ENCODE measurements at regions not wholly inside any gene's neighbourhood (a gene's known extent, or its start where the extent isn't known, plus 50 kb on each side); places are given as distances from the start of the nearest gene placed in this dataset.

DNA sequence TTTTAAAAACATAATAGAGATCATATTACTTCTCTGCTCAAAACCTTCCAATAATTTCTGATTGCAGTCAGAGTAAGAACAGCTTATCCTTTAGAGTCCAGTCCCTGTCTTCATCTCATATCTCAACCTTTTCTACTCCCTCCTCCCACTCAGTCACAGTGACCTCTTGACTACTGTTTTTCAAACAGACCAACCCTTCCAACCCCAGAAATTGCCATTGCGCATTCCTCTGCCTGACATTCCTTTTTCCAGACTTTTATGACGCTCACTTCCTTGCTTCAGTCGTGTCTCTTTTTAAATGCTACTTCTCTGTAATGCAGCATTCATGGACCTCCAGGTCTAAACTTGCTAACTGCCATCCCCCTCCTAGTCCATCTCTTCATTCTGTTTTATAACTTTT lies 800.5 kb downstream of the BRINP1 start:
- Mint-ChIP-seq H3K36me3 (ENCODE audit: insufficient read depth) (no peaks in the 10 kb centered on the region), H3K27ac (no peak overlapping the region), H3K4me3 (no peak overlapping the region), H3K9me3 (peaks cover 6 to 8% of the 10 kb centered on the region in 2 donors), H3K4me1 (ENCODE audit: low read depth in 2 of 2) (no peaks in the 10 kb centered on the region), H3K27me3 (no peaks in the 10 kb centered on the region)
- DNase-seq = no peak
- ATAC-seq (replicated peaks) = no peak

- ATAC-seq (replicated peaks) (no peak), DNase-seq (no peak)
- no peaks in the 10 kb centered on the region for H3K36me3 Mint-ChIP-seq (ENCODE audit: insufficient read depth)
- H3K27ac Mint-ChIP-seq = no peak overlapping the region
- H3K4me1 Mint-ChIP-seq (ENCODE audit: low read depth in 2 of 2) = no peaks in the 10 kb centered on the region
- peaks cover 6 to 8% of the 10 kb centered on the region in 2 donors for H3K9me3 Mint-ChIP-seq
- H3K4me3 Mint-ChIP-seq = no peak overlapping the region
- no peaks in the 10 kb centered on the region for H3K27me3 Mint-ChIP-seq
Measured at GRCh38 chr9:118569148-118569547, 800.1 kb downstream of the BRINP1 start.

DNA sequence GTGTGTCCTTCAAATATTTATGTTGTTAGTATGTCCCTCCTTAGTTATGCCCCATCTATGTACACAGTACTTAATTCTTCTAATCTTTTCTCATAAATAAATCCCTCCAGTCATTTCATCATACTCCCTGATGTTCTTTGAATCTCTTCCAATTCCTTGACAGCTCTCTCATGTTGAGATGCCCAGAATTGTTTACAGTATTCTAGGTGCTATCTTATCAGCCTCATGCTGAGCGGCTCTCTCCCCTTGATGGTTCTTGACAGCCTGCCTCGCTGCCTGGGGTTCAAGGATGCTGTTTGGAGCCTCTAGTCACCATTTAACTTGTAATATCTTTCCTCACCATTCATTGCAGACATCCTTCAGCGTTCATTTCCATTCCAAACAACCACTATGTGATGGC lies 799.2 kb downstream of the BRINP1 start:
- no peaks in the 10 kb centered on the region for H3K4me1 Mint-ChIP-seq (ENCODE audit: low read depth in 2 of 2)
- H3K4me3 Mint-ChIP-seq = no peak overlapping the region

DNA sequence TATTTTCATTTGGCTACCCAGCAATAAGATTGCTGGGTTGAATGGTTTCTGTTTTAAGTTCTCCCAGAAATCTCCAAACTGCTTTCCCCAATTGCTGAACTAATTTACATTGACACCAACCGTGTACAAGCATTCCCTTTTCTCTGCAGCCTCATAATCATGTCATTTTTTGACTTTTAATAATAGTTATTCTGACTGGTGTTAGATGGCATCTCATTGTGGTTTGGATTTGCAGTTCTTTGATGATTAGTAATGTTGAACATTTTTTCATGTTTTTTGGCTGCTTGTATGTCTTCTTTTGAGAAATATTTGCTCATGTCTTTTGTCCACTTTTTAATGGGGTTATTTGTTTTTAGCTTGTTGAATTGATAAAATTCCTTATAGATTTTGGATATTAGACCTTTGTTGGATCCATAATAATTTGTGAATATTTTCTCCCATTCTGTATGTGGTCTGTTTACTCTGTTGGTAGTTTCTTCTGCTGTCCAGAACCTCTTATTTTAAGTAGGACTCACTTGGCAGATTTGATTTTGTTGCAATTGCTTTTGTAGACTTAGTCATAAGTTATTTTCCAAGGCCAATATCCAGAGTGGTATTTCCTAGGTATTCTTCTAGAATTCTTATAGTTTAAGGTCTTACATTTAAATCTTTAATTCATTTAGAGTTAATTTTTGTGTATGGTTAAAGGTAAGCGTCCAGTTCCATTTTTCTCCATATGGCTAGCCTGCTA lies 793.7 kb downstream of the BRINP1 start:
- no peak overlapping the region for H3K27ac Mint-ChIP-seq
- H3K4me3 Mint-ChIP-seq = no peak overlapping the region
- H3K4me1 Mint-ChIP-seq (ENCODE audit: low read depth in 2 of 2) = no peaks in the 10 kb centered on the region
- ATAC-seq (replicated peaks) (no peak), DNase-seq (no peak)
- no peaks in the 10 kb centered on the region for H3K36me3 Mint-ChIP-seq (ENCODE audit: insufficient read depth)
- no peaks in the 10 kb centered on the region for H3K9me3 Mint-ChIP-seq
- no peaks in the 10 kb centered on the region for H3K27me3 Mint-ChIP-seq

More for the DNA sequence above, 799.2 kb downstream of the BRINP1 start:
- DNase-seq (no peak), ATAC-seq (replicated peaks) (no peak)
- Mint-ChIP-seq H3K27ac (no peak overlapping the region), H3K27me3 (no peaks in the 10 kb centered on the region), H3K36me3 (ENCODE audit: insufficient read depth) (no peaks in the 10 kb centered on the region), H3K9me3 (peaks cover 5 to 6% of the 10 kb centered on the region in 2 donors)

- H3K9me3 Mint-ChIP-seq = no peaks in the 10 kb centered on the region
- DNase-seq (no peak), ATAC-seq (replicated peaks) (no peak)
- H3K4me3 Mint-ChIP-seq = no peak overlapping the region
- no peak overlapping the region for H3K27ac Mint-ChIP-seq
- no peaks in the 10 kb centered on the region for H3K4me1 Mint-ChIP-seq (ENCODE audit: low read depth in 2 of 2)
- H3K27me3 Mint-ChIP-seq = no peaks in the 10 kb centered on the region
- H3K36me3 Mint-ChIP-seq (ENCODE audit: insufficient read depth) = no peaks in the 10 kb centered on the region
Measured at GRCh38 chr9:118577121-118577520, 792.1 kb downstream of the BRINP1 start.

DNA sequence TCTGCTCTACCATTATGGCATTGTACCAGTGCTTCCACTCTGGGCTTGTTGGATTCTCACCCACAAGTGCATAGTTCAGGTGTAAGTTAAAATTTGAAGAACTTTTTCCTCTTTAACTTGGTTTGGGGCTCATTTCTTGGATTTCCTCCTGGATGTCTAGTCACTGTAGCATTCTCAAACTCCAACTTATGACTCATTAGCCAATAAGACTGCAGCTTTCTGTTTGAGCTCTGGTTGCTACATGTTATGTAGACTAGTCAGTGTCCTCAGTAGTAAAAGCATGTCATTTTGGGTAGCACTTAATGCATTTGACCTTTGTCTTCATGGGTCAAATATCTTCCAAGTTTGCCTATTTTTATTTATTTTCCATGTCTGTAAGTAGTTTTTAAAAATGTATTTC lies 790.8 kb downstream of the BRINP1 start:
- no peak for DNase-seq
- Mint-ChIP-seq H3K27ac (no peak overlapping the region), H3K4me1 (ENCODE audit: low read depth in 2 of 2) (no peaks in the 10 kb centered on the region), H3K36me3 (ENCODE audit: insufficient read depth) (no peaks in the 10 kb centered on the region), H3K27me3 (no peaks in the 10 kb centered on the region), H3K9me3 (no peaks in the 10 kb centered on the region), H3K4me3 (no peak overlapping the region)
- no peak for ATAC-seq (replicated peaks)

- Mint-ChIP-seq H3K36me3 (ENCODE audit: insufficient read depth) (no peaks in the 10 kb centered on the region), H3K4me3 (no peak overlapping the region), H3K27ac (no peak overlapping the region), H3K4me1 (ENCODE audit: low read depth in 2 of 2) (no peaks in the 10 kb centered on the region), H3K9me3 (peaks cover 4 to 6% of the 10 kb centered on the region in 2 donors), H3K27me3 (no peaks in the 10 kb centered on the region)
- ATAC-seq (replicated peaks) (no peak), DNase-seq (no peak)
Measured at GRCh38 chr9:118583414-118583813, 785.8 kb downstream of the BRINP1 start.

GRCh38 chr9:118586978-118587377 lies 782.3 kb downstream of the BRINP1 start:
- Mint-ChIP-seq H3K27ac (no peak overlapping the region), H3K4me3 (no peak overlapping the region), H3K27me3 (no peaks in the 10 kb centered on the region), H3K36me3 (ENCODE audit: insufficient read depth) (no peaks in the 10 kb centered on the region), H3K4me1 (ENCODE audit: low read depth in 2 of 2) (no peaks in the 10 kb centered on the region), H3K9me3 (peaks cover 4 to 6% of the 10 kb centered on the region in 2 donors)
- DNase-seq (no peak), ATAC-seq (replicated peaks) (no peak)

DNA sequence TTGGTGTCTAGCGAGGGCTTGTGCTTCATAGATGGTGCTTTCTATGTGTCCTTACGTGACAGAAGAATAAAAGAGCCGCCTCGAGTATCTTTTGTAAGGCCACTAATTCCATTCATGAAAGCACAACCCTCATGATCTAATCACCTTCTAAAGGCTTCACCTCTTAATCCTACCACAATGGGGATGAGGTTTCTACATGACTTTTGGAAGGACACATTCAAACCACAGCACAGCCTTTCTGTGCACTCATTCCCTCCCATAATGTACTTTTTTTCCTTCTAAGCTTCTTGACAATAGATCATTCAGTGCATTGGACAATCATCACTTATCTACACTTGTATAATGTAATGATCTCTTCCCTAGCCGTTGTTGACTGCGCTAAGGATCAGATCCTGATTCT lies 774.8 kb downstream of the BRINP1 start:
- no peak for ATAC-seq (replicated peaks)
- Mint-ChIP-seq H3K36me3 (ENCODE audit: insufficient read depth) (peaks cover 3% of the 10 kb centered on the region), H3K27ac (no peak overlapping the region), H3K4me3 (no peak overlapping the region), H3K9me3 (peaks cover 15 to 17% of the 10 kb centered on the region in 2 donors), H3K4me1 (ENCODE audit: low read depth in 2 of 2) (no peaks in the 10 kb centered on the region), H3K27me3 (no peaks in the 10 kb centered on the region)
- no peak for DNase-seq

GRCh38 chr9:118595719-118596305 lies 773.4 kb downstream of the BRINP1 start:
- no peak for DNase-seq
- no peak for ATAC-seq (replicated peaks)
- peaks cover 3% of the 10 kb centered on the region for H3K36me3 Mint-ChIP-seq (ENCODE audit: insufficient read depth)
- peaks cover 15 to 18% of the 10 kb centered on the region in 2 donors for H3K9me3 Mint-ChIP-seq
- H3K4me1 Mint-ChIP-seq (ENCODE audit: low read depth in 2 of 2) = no peaks in the 10 kb centered on the region
- no peak overlapping the region for H3K27ac Mint-ChIP-seq
- no peak overlapping the region for H3K4me3 Mint-ChIP-seq
- no peaks in the 10 kb centered on the region for H3K27me3 Mint-ChIP-seq

DNA sequence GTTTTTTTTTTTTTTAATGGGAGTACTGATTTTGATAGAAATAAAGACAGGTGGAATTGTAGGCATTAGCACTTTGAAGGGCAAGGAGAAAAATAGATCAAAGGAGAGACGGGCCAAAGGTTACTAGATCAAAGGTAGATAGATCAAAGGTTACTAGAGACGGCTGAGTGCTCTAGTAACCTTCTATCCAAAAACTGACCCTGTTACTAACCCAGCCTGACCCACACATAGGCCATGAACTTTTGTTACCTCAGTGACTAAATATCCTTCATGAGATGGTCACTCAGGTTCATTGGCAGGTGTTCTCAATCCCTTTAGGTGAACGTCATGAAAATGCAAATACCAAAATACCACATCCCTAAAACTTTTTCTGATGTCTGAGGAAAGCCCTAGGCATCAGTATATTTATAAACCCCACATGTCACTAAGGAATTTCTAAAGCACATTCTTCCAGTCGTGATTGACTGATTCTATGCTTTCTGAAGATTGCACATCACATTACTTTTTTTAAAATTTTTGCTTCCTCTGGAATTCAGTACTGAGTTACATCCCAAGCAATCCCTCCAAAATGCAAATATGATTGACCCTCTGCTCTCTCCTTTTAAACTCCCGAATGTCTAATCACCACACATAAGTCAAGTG lies 772.7 kb downstream of the BRINP1 start:
- H3K9me3 Mint-ChIP-seq = peaks cover 15 to 18% of the 10 kb centered on the region in 2 donors
- ATAC-seq (replicated peaks) (no peak), DNase-seq (no peak)
- H3K27me3 Mint-ChIP-seq = no peaks in the 10 kb centered on the region
- no peaks in the 10 kb centered on the region for H3K4me1 Mint-ChIP-seq (ENCODE audit: low read depth in 2 of 2)
- no peak overlapping the region for H3K4me3 Mint-ChIP-seq
- H3K27ac Mint-ChIP-seq = no peak overlapping the region
- H3K36me3 Mint-ChIP-seq (ENCODE audit: insufficient read depth) = peaks cover 3% of the 10 kb centered on the region

DNA sequence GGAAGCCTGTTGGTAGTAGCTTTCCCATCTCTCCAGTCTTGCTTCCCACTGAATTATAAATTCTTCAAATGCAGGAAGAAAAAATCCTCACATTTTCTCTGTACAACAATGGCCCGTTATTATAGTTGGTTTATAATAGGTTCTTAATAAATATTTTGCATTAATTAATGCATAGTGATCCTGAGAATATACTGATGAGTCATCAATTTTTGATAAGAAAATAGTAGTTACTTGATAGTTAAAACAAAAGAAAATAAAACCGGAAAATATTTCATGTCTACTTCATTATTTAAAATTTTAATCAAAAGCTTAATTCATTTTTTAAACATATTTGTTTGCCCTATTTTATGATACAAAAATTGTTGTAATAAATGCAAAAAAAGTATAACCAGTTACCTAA lies 762.6 kb downstream of the BRINP1 start:
- ATAC-seq (replicated peaks) = no peak
- Mint-ChIP-seq H3K27ac (no peak overlapping the region), H3K9me3 (peaks cover 0 to 7% of the 10 kb centered on the region in 2 donors), H3K27me3 (no peaks in the 10 kb centered on the region), H3K4me1 (ENCODE audit: low read depth in 2 of 2) (no peaks in the 10 kb centered on the region), H3K36me3 (ENCODE audit: insufficient read depth) (no peaks in the 10 kb centered on the region), H3K4me3 (no peak overlapping the region)
- no peak for DNase-seq

DNA sequence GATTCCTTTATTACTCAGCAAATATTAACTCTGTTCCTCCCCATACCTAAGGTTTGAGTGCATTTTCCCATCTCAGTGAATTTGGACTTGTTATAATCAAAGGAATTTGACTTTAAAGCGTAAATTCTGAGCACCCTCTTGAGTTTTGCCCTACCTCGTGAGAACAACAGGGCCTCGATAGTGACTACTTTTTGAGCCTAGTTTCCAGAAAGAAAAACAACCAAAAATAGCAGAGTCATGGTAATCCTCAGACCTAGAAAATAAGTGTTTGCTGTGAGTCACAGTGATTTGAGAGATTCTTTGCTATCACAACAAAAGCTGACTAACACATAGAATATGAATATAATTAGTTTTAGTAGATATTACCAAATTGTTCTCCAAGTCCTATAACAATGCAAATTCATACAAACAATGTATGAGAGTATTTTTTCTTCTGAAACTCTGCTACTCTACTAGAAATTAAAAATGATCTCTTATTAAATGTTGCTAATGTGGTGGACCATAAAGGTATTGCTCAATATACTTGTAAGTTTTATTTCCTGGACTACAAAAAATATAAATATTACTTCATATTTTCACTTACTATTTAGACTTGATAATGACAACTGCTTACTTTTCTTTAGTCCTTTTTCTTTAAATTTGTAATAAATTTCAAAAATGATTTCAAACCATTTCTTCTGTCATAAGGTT lies 759.7 kb downstream of the BRINP1 start:
- Mint-ChIP-seq H3K9me3 (peaks cover 5 to 7% of the 10 kb centered on the region in 2 donors), H3K27me3 (no peaks in the 10 kb centered on the region)

More for the DNA sequence above, 759.7 kb downstream of the BRINP1 start:
- no peaks in the 10 kb centered on the region for H3K36me3 Mint-ChIP-seq (ENCODE audit: insufficient read depth)
- ATAC-seq (replicated peaks) (no peak), DNase-seq (no peak)
- H3K4me1 Mint-ChIP-seq (ENCODE audit: low read depth in 2 of 2) = no peaks in the 10 kb centered on the region
- H3K27ac Mint-ChIP-seq = no peak overlapping the region
- H3K4me3 Mint-ChIP-seq = no peak overlapping the region

All from effector memory CD8-positive, alpha-beta T cell (primary cell).